Loucy (cell line): ENCODE measurements at regions not wholly inside any gene's neighbourhood (a gene's known extent, or its start where the extent isn't known, plus 50 kb on each side); places are given as distances from the start of the nearest gene placed in this dataset.

ENCODE experiments used
- H2AFZ ChIP-seq: fragments of 200-600 bp; sonication (generic); 2 replicates; pipeline ENCODE4 v1.6.0; 2016; ENCODE audit warnings: antibody characterized with exemption, mild to moderate bottlenecking, low read length, moderate library complexity
- H3F3A ChIP-seq: fragments of 200-600 bp; 2 replicates; pipeline ENCODE4 v1.6.0; 2016; ENCODE audit warnings: antibody characterized with exemption, low read depth, mild to moderate bottlenecking
- H3K27me3 ChIP-seq: fragments of 200-600 bp; sonication (generic); 2 replicates; pipeline ENCODE4 v1.6.1; 2014; ENCODE audit warnings: low read length, mild to moderate bottlenecking; ENCODE audit not compliant: insufficient read depth, poor library complexity, severe bottlenecking
- H3K36me3 ChIP-seq: fragments of 200-600 bp; sonication (generic); 2 replicates; pipeline ENCODE4 v1.6.1; 2016; ENCODE audit warnings: low read length; ENCODE audit not compliant: insufficient read depth
- H3K4me1 ChIP-seq: fragments of 200-600 bp; sonication (generic); 2 replicates; pipeline ENCODE4 v1.5.1; 2014; ENCODE audit warnings: low read length, mild to moderate bottlenecking; ENCODE audit not compliant: insufficient read depth, poor library complexity, severe bottlenecking
- H3K4me2 ChIP-seq: fragments of 200-600 bp; sonication (generic); 2 replicates; pipeline ENCODE4 v1.6.0; 2014; ENCODE audit warnings: antibody characterized with exemption, low read length, low read depth, mild to moderate bottlenecking; ENCODE audit not compliant: poor library complexity, severe bottlenecking
- H3K4me3 ChIP-seq: fragments of 200-600 bp; sonication (generic); 2 replicates; pipeline ENCODE4 v1.5.1; 2014; ENCODE audit warnings: low read length, mild to moderate bottlenecking, mixed read lengths; ENCODE audit not compliant: poor library complexity, severe bottlenecking
- H3K79me2 ChIP-seq: fragments of 200-600 bp; sonication (generic); 2 replicates; pipeline ENCODE4 v1.6.1; 2014; ENCODE audit warnings: low read length; ENCODE audit not compliant: insufficient read depth
- H3K9ac ChIP-seq: fragments of 200-600 bp; sonication (generic); 2 replicates; pipeline ENCODE4 v1.6.0; 2014; ENCODE audit warnings: mild to moderate bottlenecking, low read depth, low read length, moderate library complexity; ENCODE audit not compliant: poor library complexity, severe bottlenecking
- H3K9me2 ChIP-seq: fragments of 200-600 bp; sonication (generic); replicated peaks from 2 replicates; pipeline ENCODE4 v1.6.1; 2016; ENCODE audit warnings: low read depth, low read length, mixed read lengths
- H3K9me3 ChIP-seq: fragments of 200-600 bp; sonication (generic); 2 replicates; pipeline ENCODE4 v1.6.1; 2014; ENCODE audit warnings: mild to moderate bottlenecking, antibody characterized with exemption, low read length, low read depth; ENCODE audit not compliant: insufficient read depth
- H4K20me1 ChIP-seq: fragments of 200-600 bp; sonication (generic); 2 replicates; pipeline ENCODE4 v1.6.0; 2014; ENCODE audit warnings: antibody characterized with exemption, low read length, mild to moderate bottlenecking; ENCODE audit not compliant: insufficient read depth, poor library complexity, severe bottlenecking
- CTCF ChIP-seq: fragments of 200-600 bp; sonication (generic); conservative IDR thresholded peaks from 2 replicates; pipeline ENCODE4 v1.5.1; 2014; ENCODE audit warnings: mild to moderate bottlenecking, antibody characterized with exemption, low read length
- EZH2phosphoT487 ChIP-seq: fragments of 200-600 bp; IDR thresholded peaks from 2 replicates; pipeline ENCODE4 v1.6.1; 2018; ENCODE audit warnings: antibody characterized with exemption, mild to moderate bottlenecking, moderate library complexity, borderline replicate concordance

GRCh38 chr1:4033129-4033676 is 133.1 kb upstream of the C1orf174 start:
- Histone ChIP-seq H3K4me3 (no peak overlapping the region), H3F3A (no peaks in the 10 kb centered on the region), H3K9me2 (no peaks in the 10 kb centered on the region), H3K4me1 (no peaks in the 10 kb centered on the region), H3K79me2 (no peaks in the 10 kb centered on the region), H3K9ac (no peak overlapping the region), H4K20me1 (no peaks in the 10 kb centered on the region), H3K4me2 (no peak overlapping the region), H3K36me3 (no peaks in the 10 kb centered on the region), H3K27me3 (no peaks in the 10 kb centered on the region), H2AFZ (no peak overlapping the region), H3K9me3 (0 out of 2 replicates have a peak, but pooled peaks cover 5% of the 10 kb centered on the region)
- TF ChIP-seq CTCF (no peak), EZH2phosphoT487 (no peak)

- Histone ChIP-seq H3K4me2 (no peak overlapping the region), H3K4me3 (no peak overlapping the region), H3F3A (no peaks in the 10 kb centered on the region), H3K27me3 (no peaks in the 10 kb centered on the region), H2AFZ (no peak overlapping the region), H3K9me3 (0 out of 2 replicates have a peak, but pooled peaks cover 5% of the 10 kb centered on the region), H3K36me3 (no peaks in the 10 kb centered on the region), H3K9me2 (no peaks in the 10 kb centered on the region), H3K79me2 (no peaks in the 10 kb centered on the region), H4K20me1 (no peaks in the 10 kb centered on the region), H3K9ac (no peak overlapping the region), H3K4me1 (no peaks in the 10 kb centered on the region)
- TF ChIP-seq CTCF (no peak), EZH2phosphoT487 (no peak)
Measured at GRCh38 chr1:4033713-4034112, 133.6 kb upstream of the C1orf174 start.

- H2AFZ ChIP-seq, result no peak overlapping the region
- TF ChIP-seq EZH2phosphoT487 (no peak), CTCF (no peak)
- no peaks in the 10 kb centered on the region for H3K27me3 ChIP-seq
- no peak overlapping the region for H3K9ac ChIP-seq
- no peak overlapping the region for H3K4me2 ChIP-seq
- no peaks in the 10 kb centered on the region for H3K9me2 ChIP-seq
- H3K9me3 ChIP-seq, result 0 out of 2 replicates have a peak, but pooled peaks cover 5% of the 10 kb centered on the region
- H3F3A ChIP-seq, result no peaks in the 10 kb centered on the region
- no peaks in the 10 kb centered on the region for H3K79me2 ChIP-seq
- no peaks in the 10 kb centered on the region for H3K36me3 ChIP-seq
- H3K4me1 ChIP-seq, result no peaks in the 10 kb centered on the region
- H4K20me1 ChIP-seq, result no peaks in the 10 kb centered on the region
- H3K4me3 ChIP-seq, result no peak overlapping the region
Measured at GRCh38 chr1:4034318-4034887, 134.3 kb upstream of the C1orf174 start.
